ENCODE measurements at regions not wholly inside any gene's neighbourhood (a gene's known extent, or its start where the extent isn't known, plus 50 kb on each side); places are given as distances from the start of the nearest gene placed in this dataset.

DNA sequence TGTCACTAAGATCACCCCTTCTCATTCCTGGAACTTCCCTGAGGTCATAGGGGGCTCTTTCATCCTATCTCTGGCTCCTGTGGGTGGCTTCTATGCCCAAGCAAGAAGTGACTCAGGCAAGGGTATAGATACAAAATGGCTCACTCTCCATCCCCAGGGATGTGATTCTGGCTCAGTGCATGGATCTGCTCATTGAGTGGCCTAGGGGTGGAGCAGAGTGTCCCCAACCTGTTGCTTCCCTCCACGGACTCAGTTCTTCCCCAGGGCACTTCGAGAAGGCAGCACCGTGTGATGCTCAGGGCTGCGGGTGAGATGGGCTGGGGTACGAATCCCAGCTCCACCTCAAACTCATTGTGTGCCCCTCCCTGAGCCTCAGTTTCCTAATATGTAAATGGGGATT lies 136.4 kb downstream of the PTPRS start:
- TF ChIP-seq POLR2A (IDR thresholded peaks at IDR 0.05; ENCODE audit: low read depth, low read length) (no peak), POU2F2 (IDR thresholded peaks at IDR 0.05; ENCODE audit: low read depth, low read length) (no peak)

Measured in GM12891 (cell line).